MM.1S (cell line): ENCODE measurements at regions not wholly inside any gene's neighbourhood (a gene's known extent, or its start where the extent isn't known, plus 50 kb on each side); places are given as distances from the start of the nearest gene placed in this dataset.

ENCODE experiments used
- EZH2 ChIP-seq: fragments of 300-600 bp; sonication (generic); optimal IDR thresholded peaks from 2 replicates; pipeline ENCODE3; 2017; ENCODE audit warnings: low read depth, mild to moderate bottlenecking, antibody characterized with exemption, low read length, mixed read lengths
- EZH2phosphoT487 ChIP-seq: fragments of 300-600 bp; sonication (generic); IDR thresholded peaks from 2 replicates; pipeline ENCODE4 v1.6.1; 2018; ENCODE audit warnings: antibody characterized with exemption, low read length
- TF ChIP-seq, protein P1 (sequence below): fragments of 300-600 bp; sonication (generic); IDR thresholded peaks from 2 replicates; pipeline ENCODE4 v1.5.1; 2016; ENCODE audit warnings: antibody characterized with exemption, low read length, mixed read lengths

- no peak for TF ChIP-seq EZH2phosphoT487
- TF ChIP-seq, protein P1, sequence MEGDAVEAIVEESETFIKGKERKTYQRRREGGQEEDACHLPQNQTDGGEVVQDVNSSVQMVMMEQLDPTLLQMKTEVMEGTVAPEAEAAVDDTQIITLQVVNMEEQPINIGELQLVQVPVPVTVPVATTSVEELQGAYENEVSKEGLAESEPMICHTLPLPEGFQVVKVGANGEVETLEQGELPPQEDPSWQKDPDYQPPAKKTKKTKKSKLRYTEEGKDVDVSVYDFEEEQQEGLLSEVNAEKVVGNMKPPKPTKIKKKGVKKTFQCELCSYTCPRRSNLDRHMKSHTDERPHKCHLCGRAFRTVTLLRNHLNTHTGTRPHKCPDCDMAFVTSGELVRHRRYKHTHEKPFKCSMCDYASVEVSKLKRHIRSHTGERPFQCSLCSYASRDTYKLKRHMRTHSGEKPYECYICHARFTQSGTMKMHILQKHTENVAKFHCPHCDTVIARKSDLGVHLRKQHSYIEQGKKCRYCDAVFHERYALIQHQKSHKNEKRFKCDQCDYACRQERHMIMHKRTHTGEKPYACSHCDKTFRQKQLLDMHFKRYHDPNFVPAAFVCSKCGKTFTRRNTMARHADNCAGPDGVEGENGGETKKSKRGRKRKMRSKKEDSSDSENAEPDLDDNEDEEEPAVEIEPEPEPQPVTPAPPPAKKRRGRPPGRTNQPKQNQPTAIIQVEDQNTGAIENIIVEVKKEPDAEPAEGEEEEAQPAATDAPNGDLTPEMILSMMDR = no peak
- no peak for TF ChIP-seq EZH2
Measured at GRCh38 chr5:175596761-175597189, 61.1 kb upstream of the HRH2 start.
